ENCODE measurements at regions not wholly inside any gene's neighbourhood (a gene's known extent, or its start where the extent isn't known, plus 50 kb on each side); places are given as distances from the start of the nearest gene placed in this dataset.

DNA sequence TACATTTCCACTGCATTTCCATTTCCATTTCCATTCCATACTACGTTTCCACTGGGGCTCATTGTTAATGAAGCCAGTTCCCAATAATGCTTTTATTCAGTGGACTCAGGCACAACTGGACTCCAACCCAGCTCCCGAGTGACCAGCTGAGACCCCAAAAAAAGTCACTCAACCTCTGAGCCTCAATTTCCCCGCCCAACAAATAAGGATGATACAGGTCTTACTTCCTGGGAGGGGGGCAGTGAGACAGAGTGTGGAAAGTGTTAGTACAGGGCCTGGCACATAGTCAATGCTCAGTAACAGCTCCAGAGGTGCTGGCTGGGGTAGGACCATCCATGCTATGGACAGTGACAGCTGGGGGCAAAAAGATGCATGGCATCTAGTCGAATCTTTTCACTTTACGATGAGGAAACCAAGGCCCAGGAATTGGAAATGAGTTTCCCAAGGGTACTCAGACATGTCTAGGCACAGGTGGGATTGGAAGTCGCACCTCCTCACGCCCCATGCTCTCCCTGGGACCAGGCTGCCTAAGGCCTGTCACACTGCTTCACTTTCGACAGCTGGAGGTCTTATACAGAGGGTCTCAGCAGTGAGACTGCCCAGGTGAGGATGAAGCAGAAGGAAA is 226.5 kb downstream of the ANAPC1 start:
- peaks cover 5 to 10% of the 10 kb centered on the region in 2 experiments for H3K27me3 ChIP-seq (ENCODE audit: control insufficient read depth in 2 of 2, insufficient read depth in 2 of 2, low read length in 2 of 2)
- no peaks in the 10 kb centered on the region for H3K79me2 ChIP-seq (ENCODE audit: control insufficient read depth, insufficient read depth, low read length)
- BruUV-seq (replicated peaks): no TSS peak
- no peaks in the 10 kb centered on the region for H3K9me1 ChIP-seq (replicated peaks; ENCODE audit: control insufficient read depth, extremely low read depth, insufficient read depth, low read length)
- FAIRE-seq (no peak), DNase-seq (ENCODE audit: low read depth, low spot score) (no peak)
- H3K4me2 ChIP-seq (ENCODE audit: insufficient read depth, low read length): no peak overlapping the region
- dilution Hi-C loops (cut with MboI; ENCODE audit: extremely low pct_ligation_motif_present, low sequenced_read_pairs) (no loop called here), intact Hi-C loops (cut with micrococcal nuclease) (no loop called here)
- no peaks in the 10 kb centered on the region for H3K9me3 ChIP-seq (replicated peaks; ENCODE audit: control insufficient read depth, insufficient read depth, low read length)
- POLR2A ChIA-PET: interaction anchor here (0.6 kb wide), 1 partner anchor 241 kb away, joined by 4 read pairs; the partner anchor contains the start of gene MERTK
- no peak overlapping the region for H3K27ac ChIP-seq (ENCODE audit: insufficient read depth, low read depth, low read length)
- H3K4me1 ChIP-seq (ENCODE audit: control insufficient read depth, extremely low read depth, insufficient read depth, low read length): peaks cover 3% of the 10 kb centered on the region
- H3K36me3 ChIP-seq (ENCODE audit: control insufficient read depth in 2 of 2, extremely low read depth in 1 of 2, insufficient read depth in 2 of 2, low read length in 2 of 2): no peaks in the 10 kb centered on the region
- H3K4me3 ChIP-seq (replicated peaks in 1 of 3; ENCODE audit: insufficient read depth in 1 of 3, low read depth in 1 of 3, low read length in 3 of 3): no peak overlapping the region
- no peak overlapping the region for H3K9ac ChIP-seq (replicated peaks; ENCODE audit: extremely low read depth, insufficient read depth, low read length)
- TF ChIP-seq, protein P1, sequence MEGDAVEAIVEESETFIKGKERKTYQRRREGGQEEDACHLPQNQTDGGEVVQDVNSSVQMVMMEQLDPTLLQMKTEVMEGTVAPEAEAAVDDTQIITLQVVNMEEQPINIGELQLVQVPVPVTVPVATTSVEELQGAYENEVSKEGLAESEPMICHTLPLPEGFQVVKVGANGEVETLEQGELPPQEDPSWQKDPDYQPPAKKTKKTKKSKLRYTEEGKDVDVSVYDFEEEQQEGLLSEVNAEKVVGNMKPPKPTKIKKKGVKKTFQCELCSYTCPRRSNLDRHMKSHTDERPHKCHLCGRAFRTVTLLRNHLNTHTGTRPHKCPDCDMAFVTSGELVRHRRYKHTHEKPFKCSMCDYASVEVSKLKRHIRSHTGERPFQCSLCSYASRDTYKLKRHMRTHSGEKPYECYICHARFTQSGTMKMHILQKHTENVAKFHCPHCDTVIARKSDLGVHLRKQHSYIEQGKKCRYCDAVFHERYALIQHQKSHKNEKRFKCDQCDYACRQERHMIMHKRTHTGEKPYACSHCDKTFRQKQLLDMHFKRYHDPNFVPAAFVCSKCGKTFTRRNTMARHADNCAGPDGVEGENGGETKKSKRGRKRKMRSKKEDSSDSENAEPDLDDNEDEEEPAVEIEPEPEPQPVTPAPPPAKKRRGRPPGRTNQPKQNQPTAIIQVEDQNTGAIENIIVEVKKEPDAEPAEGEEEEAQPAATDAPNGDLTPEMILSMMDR (IDR thresholded peaks at IDR 0.05; ENCODE audit: extremely low read depth in 1 of 2, insufficient read depth in 1 of 2, low read depth in 1 of 2, low read length in 2 of 2): no peak
- TF ChIP-seq MYC (IDR thresholded peaks at IDR 0.05; ENCODE audit: low read depth, low read length) (no peak), FOS (IDR thresholded peaks at IDR 0.05; ENCODE audit: borderline replicate concordance, insufficient read depth, low read length) (no peak), EZH2 (IDR thresholded peaks at IDR 0.05; ENCODE audit: borderline replicate concordance, low read depth, low read length, severe bottlenecking) (no peak), JUN (IDR thresholded peaks at IDR 0.05; ENCODE audit: borderline replicate concordance, insufficient read depth, insufficient read length, low read depth) (no peak), POLR2A (IDR thresholded peaks at IDR 0.05; ENCODE audit: low read depth, low read length) (no peak), POLR2AphosphoS5 (IDR thresholded peaks at IDR 0.05; ENCODE audit: insufficient read depth, low read depth, low read length) (no peak), GATA2 (IDR thresholded peaks at IDR 0.05; ENCODE audit: insufficient read depth, insufficient read length, low read depth, low read length) (no peak)
- TF ChIP-seq, protein P2, sequence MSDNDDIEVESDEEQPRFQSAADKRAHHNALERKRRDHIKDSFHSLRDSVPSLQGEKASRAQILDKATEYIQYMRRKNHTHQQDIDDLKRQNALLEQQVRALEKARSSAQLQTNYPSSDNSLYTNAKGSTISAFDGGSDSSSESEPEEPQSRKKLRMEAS (IDR thresholded peaks at IDR 0.05; ENCODE audit: insufficient read depth, insufficient read length): no peak
- CTCF ChIA-PET: no interaction called here
- no peaks in the 10 kb centered on the region for H4K20me1 ChIP-seq (replicated peaks; ENCODE audit: control insufficient read depth, extremely low read depth, insufficient read depth, low read length)
- H2AFZ ChIP-seq (ENCODE audit: low read depth, low read length): no peak overlapping the region
